ENCODE measurements at regions not wholly inside any gene's neighbourhood (a gene's known extent, or its start where the extent isn't known, plus 50 kb on each side); places are given as distances from the start of the nearest gene placed in this dataset.

DNA sequence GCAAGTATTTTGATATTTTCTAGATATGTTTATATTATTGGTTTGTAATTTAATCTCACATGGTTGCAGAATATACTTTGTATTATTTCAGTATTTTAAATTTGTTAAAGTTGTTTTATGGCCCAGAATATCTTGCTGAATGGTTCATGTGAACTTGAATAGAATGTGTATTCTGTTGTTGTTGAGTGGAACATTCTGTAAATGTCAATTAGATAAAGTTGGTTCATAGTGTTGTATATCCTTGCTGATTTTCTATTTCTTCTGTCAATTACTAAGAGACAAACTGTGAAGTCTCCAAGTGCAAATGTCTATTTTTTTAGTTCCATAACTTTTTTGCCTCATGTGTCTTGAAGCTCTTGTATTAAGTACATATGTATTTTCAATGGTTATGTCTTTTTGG is 411.7 kb downstream of the NPIPA7 start:
- H3K27me3 ChIP-seq (ENCODE audit: insufficient read depth, insufficient read length) = no peaks in the 10 kb centered on the region
- no peak for TF ChIP-seq SUZ12 (IDR thresholded peaks at IDR 0.05; ENCODE audit: extremely low read depth, insufficient read depth, insufficient read length)
- TF ChIP-seq YY1 (IDR thresholded peaks at IDR 0.05; ENCODE audit: insufficient read depth, insufficient read length) = no peak
- TF ChIP-seq ZNF274 (IDR thresholded peaks at IDR 0.05; ENCODE audit: low read depth, low read length) = no peak
- H3K4me1 ChIP-seq (ENCODE audit: insufficient read depth, insufficient read length) = no peaks in the 10 kb centered on the region
- no peaks in the 10 kb centered on the region for H3K36me3 ChIP-seq (ENCODE audit: insufficient read depth, insufficient read length, low read length)
- H3K9ac ChIP-seq (ENCODE audit: insufficient read length, low read depth) = no peak overlapping the region
- peaks cover 21% of the 10 kb centered on the region for H3K9me3 ChIP-seq (ENCODE audit: insufficient read depth, low read length)
- no peak overlapping the region for H3K4me3 ChIP-seq (ENCODE audit: insufficient read length, low read depth)
- no peak for DNase-seq (ENCODE audit: low read depth, low spot score)

GRCh38 chr16:16791051-16791450 is 412.1 kb downstream of the NPIPA7 start:
- Histone ChIP-seq H3K4me3 (ENCODE audit: insufficient read length, low read depth) (no peak overlapping the region), H3K9ac (ENCODE audit: insufficient read length, low read depth) (no peak overlapping the region), H3K9me3 (ENCODE audit: insufficient read depth, low read length) (peaks cover 21% of the 10 kb centered on the region), H3K27me3 (ENCODE audit: insufficient read depth, insufficient read length) (no peaks in the 10 kb centered on the region), H3K4me1 (ENCODE audit: insufficient read depth, insufficient read length) (no peaks in the 10 kb centered on the region), H3K36me3 (ENCODE audit: insufficient read depth, insufficient read length, low read length) (no peaks in the 10 kb centered on the region)
- no peak for TF ChIP-seq ZNF274 (IDR thresholded peaks at IDR 0.05; ENCODE audit: low read depth, low read length)
- TF ChIP-seq SUZ12 (IDR thresholded peaks at IDR 0.05; ENCODE audit: extremely low read depth, insufficient read depth, insufficient read length) = no peak
- DNase-seq (ENCODE audit: low read depth, low spot score) = no peak

GRCh38 chr16:16797239-16797638 is 418.3 kb downstream of the NPIPA7 start:
- H3K36me3 ChIP-seq (ENCODE audit: insufficient read depth, insufficient read length, low read length) = no peaks in the 10 kb centered on the region
- H3K27me3 ChIP-seq (ENCODE audit: insufficient read depth, insufficient read length) = no peaks in the 10 kb centered on the region
- DNase-seq (ENCODE audit: low read depth, low spot score) = no peak
- H3K9ac ChIP-seq (ENCODE audit: insufficient read length, low read depth) = no peak overlapping the region
- H3K9me3 ChIP-seq (ENCODE audit: insufficient read depth, low read length) = no peaks in the 10 kb centered on the region
- TF ChIP-seq YY1 (IDR thresholded peaks at IDR 0.05; ENCODE audit: insufficient read depth, insufficient read length) = no peak
- no peak for TF ChIP-seq SUZ12 (IDR thresholded peaks at IDR 0.05; ENCODE audit: extremely low read depth, insufficient read depth, insufficient read length)
- TF ChIP-seq ZNF274 (IDR thresholded peaks at IDR 0.05; ENCODE audit: low read depth, low read length) = no peak
- no peak overlapping the region for H3K4me3 ChIP-seq (ENCODE audit: insufficient read length, low read depth)
- no peaks in the 10 kb centered on the region for H3K4me1 ChIP-seq (ENCODE audit: insufficient read depth, insufficient read length)

GRCh38 chr16:16798504-16798903 is 419.6 kb downstream of the NPIPA7 start:
- DNase-seq (ENCODE audit: low read depth, low spot score) = no peak
- H3K4me1 ChIP-seq (ENCODE audit: insufficient read depth, insufficient read length) = no peaks in the 10 kb centered on the region
- no peaks in the 10 kb centered on the region for H3K27me3 ChIP-seq (ENCODE audit: insufficient read depth, insufficient read length)
- no peaks in the 10 kb centered on the region for H3K36me3 ChIP-seq (ENCODE audit: insufficient read depth, insufficient read length, low read length)
- no peak overlapping the region for H3K4me3 ChIP-seq (ENCODE audit: insufficient read length, low read depth)
- H3K9me3 ChIP-seq (ENCODE audit: insufficient read depth, low read length) = no peaks in the 10 kb centered on the region
- TF ChIP-seq SUZ12 (IDR thresholded peaks at IDR 0.05; ENCODE audit: extremely low read depth, insufficient read depth, insufficient read length) (no peak), ZNF274 (IDR thresholded peaks at IDR 0.05; ENCODE audit: low read depth, low read length) (no peak), YY1 (IDR thresholded peaks at IDR 0.05; ENCODE audit: insufficient read depth, insufficient read length) (no peak)
- H3K9ac ChIP-seq (ENCODE audit: insufficient read length, low read depth) = no peak overlapping the region

DNA sequence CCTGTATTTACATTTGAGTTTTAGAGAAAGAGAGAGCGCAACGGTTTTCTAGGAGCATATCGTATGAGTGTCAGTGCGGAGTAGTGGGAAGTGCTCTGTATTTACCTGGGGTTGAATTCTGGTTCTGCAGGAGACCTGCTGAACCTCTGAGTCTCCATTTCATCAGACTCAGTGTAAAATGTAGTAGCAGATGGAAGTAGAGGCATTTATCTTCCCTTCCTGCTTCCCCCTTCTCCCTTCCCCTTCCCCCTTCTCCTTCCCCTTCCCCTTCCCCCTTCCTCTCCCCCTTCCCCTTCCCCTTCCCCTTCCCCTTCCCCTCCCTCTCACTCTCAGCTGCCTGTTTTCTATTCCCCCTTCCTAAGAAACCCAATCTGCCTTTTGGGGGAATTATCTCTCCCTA is 426.9 kb downstream of the NPIPA7 start:
- H3K36me3 ChIP-seq (ENCODE audit: insufficient read depth, insufficient read length, low read length) = no peaks in the 10 kb centered on the region
- no peak overlapping the region for H3K4me3 ChIP-seq (ENCODE audit: insufficient read length, low read depth)
- no peaks in the 10 kb centered on the region for H3K4me1 ChIP-seq (ENCODE audit: insufficient read depth, insufficient read length)
- no peak for DNase-seq (ENCODE audit: low read depth, low spot score)
- no peaks in the 10 kb centered on the region for H3K9me3 ChIP-seq (ENCODE audit: insufficient read depth, low read length)
- no peaks in the 10 kb centered on the region for H3K27me3 ChIP-seq (ENCODE audit: insufficient read depth, insufficient read length)
- no peak overlapping the region for H3K9ac ChIP-seq (ENCODE audit: insufficient read length, low read depth)
- TF ChIP-seq YY1 (IDR thresholded peaks at IDR 0.05; ENCODE audit: insufficient read depth, insufficient read length) = no peak
- no peak for TF ChIP-seq SUZ12 (IDR thresholded peaks at IDR 0.05; ENCODE audit: extremely low read depth, insufficient read depth, insufficient read length)
- TF ChIP-seq ZNF274 (IDR thresholded peaks at IDR 0.05; ENCODE audit: low read depth, low read length) = no peak

GRCh38 chr16:16815641-16816040 is 436.7 kb downstream of the NPIPA7 start:
- H3K9ac ChIP-seq (ENCODE audit: insufficient read length, low read depth) = no peak overlapping the region
- H3K9me3 ChIP-seq (ENCODE audit: insufficient read depth, low read length) = no peaks in the 10 kb centered on the region
- no peak for TF ChIP-seq ZNF274 (IDR thresholded peaks at IDR 0.05; ENCODE audit: low read depth, low read length)
- no peak for TF ChIP-seq SUZ12 (IDR thresholded peaks at IDR 0.05; ENCODE audit: extremely low read depth, insufficient read depth, insufficient read length)
- TF ChIP-seq YY1 (IDR thresholded peaks at IDR 0.05; ENCODE audit: insufficient read depth, insufficient read length) = no peak
- H3K27me3 ChIP-seq (ENCODE audit: insufficient read depth, insufficient read length) = no peaks in the 10 kb centered on the region
- no peak overlapping the region for H3K4me3 ChIP-seq (ENCODE audit: insufficient read length, low read depth)
- DNase-seq (ENCODE audit: low read depth, low spot score) = no peak
- H3K36me3 ChIP-seq (ENCODE audit: insufficient read depth, insufficient read length, low read length) = no peaks in the 10 kb centered on the region
- peaks cover 5% of the 10 kb centered on the region for H3K4me1 ChIP-seq (ENCODE audit: insufficient read depth, insufficient read length)

DNA sequence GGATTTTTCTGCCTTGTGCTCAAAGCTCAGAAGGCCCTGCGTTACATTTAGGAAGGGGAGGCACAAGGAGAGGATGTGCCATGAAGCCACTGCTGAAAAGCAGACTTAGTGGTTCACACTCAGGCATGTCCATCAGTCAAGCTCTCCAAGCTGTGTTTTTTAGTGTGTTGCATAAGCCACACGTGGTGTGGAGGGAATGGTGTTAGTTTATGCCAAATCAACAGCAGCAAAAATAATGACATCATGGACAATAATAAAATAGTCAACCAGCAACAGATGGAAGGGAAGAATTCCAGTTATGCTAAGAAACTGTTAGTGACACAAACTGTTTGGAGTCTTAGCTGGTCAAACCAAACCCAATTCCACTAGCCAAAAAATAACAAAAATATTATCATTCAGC is 438.3 kb downstream of the NPIPA7 start:
- H3K36me3 ChIP-seq (ENCODE audit: insufficient read depth, insufficient read length, low read length) = no peaks in the 10 kb centered on the region
- H3K9me3 ChIP-seq (ENCODE audit: insufficient read depth, low read length) = peaks cover 13% of the 10 kb centered on the region; the same call in 1 of the 2 replicates
- H3K27me3 ChIP-seq (ENCODE audit: insufficient read depth, insufficient read length) = no peaks in the 10 kb centered on the region
- H3K4me1 ChIP-seq (ENCODE audit: insufficient read depth, insufficient read length) = no peaks in the 10 kb centered on the region
- TF ChIP-seq YY1 (IDR thresholded peaks at IDR 0.05; ENCODE audit: insufficient read depth, insufficient read length) (no peak), SUZ12 (IDR thresholded peaks at IDR 0.05; ENCODE audit: extremely low read depth, insufficient read depth, insufficient read length) (no peak), ZNF274 (IDR thresholded peaks at IDR 0.05; ENCODE audit: low read depth, low read length) (no peak)
- no peak overlapping the region for H3K9ac ChIP-seq (ENCODE audit: insufficient read length, low read depth)
- no peak overlapping the region for H3K4me3 ChIP-seq (ENCODE audit: insufficient read length, low read depth)
- no peak for DNase-seq (ENCODE audit: low read depth, low spot score)

GRCh38 chr16:16821261-16821660 is 442.3 kb downstream of the NPIPA7 start:
- H3K4me1 ChIP-seq (ENCODE audit: insufficient read depth, insufficient read length) = no peaks in the 10 kb centered on the region
- H3K36me3 ChIP-seq (ENCODE audit: insufficient read depth, insufficient read length, low read length) = no peaks in the 10 kb centered on the region
- no peak for TF ChIP-seq SUZ12 (IDR thresholded peaks at IDR 0.05; ENCODE audit: extremely low read depth, insufficient read depth, insufficient read length)
- no peak for TF ChIP-seq YY1 (IDR thresholded peaks at IDR 0.05; ENCODE audit: insufficient read depth, insufficient read length)
- TF ChIP-seq ZNF274 (IDR thresholded peaks at IDR 0.05; ENCODE audit: low read depth, low read length) = no peak
- no peak for DNase-seq (ENCODE audit: low read depth, low spot score)
- H3K27me3 ChIP-seq (ENCODE audit: insufficient read depth, insufficient read length) = no peaks in the 10 kb centered on the region
- H3K9me3 ChIP-seq (ENCODE audit: insufficient read depth, low read length) = peaks cover 16% of the 10 kb centered on the region; the same call in 1 of the 2 replicates
- H3K4me3 ChIP-seq (ENCODE audit: insufficient read length, low read depth) = no peak overlapping the region
- no peak overlapping the region for H3K9ac ChIP-seq (ENCODE audit: insufficient read length, low read depth)
